Activated naive CD4-positive, alpha-beta T cell treated with anti-CD3 and anti-CD28 coated beads, Interleukin-2, amount 10 ng/mL, durations not matched to agents 7 days and 5 days (primary cell): ENCODE measurements at regions not wholly inside any gene's neighbourhood (a gene's known extent, or its start where the extent isn't known, plus 50 kb on each side); places are given as distances from the start of the nearest gene placed in this dataset.
"Not testable (repeated sequence)": the region's sequence is repeated elsewhere in the genome, so short reads cannot be mapped to it uniquely, and the experiment has no call there.

Experiments
- CTCF ChIA-PET: fragments of 350-600 bp; sonication (Branson Sonifier 250); formaldehyde crosslinking; loops from one replicate; lab custom pipeline; 2021; ENCODE audit warnings: antibody characterized with exemption; lab: Charles Lee
- DNase-seq: peaks from one replicate; pipeline ENCODE4 v3.0.0-alpha.2; 2020
- H3K27ac Mint-ChIP-seq: one replicate; pipeline ENCODE4 v1.8.0; 2021; ENCODE audit warnings: mild to moderate bottlenecking, moderate library complexity, mixed read lengths
- H3K27me3 Mint-ChIP-seq: one replicate; pipeline ENCODE4 v1.8.0; 2021; ENCODE audit warnings: mild to moderate bottlenecking, mixed read lengths
- H3K36me3 Mint-ChIP-seq: one replicate; pipeline ENCODE4 v1.8.0; 2021; ENCODE audit warnings: mixed read lengths
- H3K4me1 Mint-ChIP-seq: one replicate; pipeline ENCODE4 v1.8.0; 2021; ENCODE audit warnings: mixed read lengths
- H3K4me3 Mint-ChIP-seq: one replicate; pipeline ENCODE4 v1.8.0; 2021; ENCODE audit warnings: mild to moderate bottlenecking, moderate library complexity, mixed read lengths
- H3K9me3 Mint-ChIP-seq: one replicate; pipeline ENCODE4 v1.8.0; 2021; ENCODE audit warnings: mixed read lengths

- Mint-ChIP-seq H3K4me3 (no peak overlapping the region), H3K27me3 (peaks cover 25% of the 10 kb centered on the region), H3K9me3 (no peaks in the 10 kb centered on the region), H3K36me3 (no peaks in the 10 kb centered on the region), H3K4me1 (no peaks in the 10 kb centered on the region), H3K27ac (no peak overlapping the region)
- CTCF ChIA-PET, result no interaction called here
- DNase-seq, result no peak
Measured at GRCh38 chr2:239650674-239651073, 249.9 kb upstream of the HDAC4 start.

GRCh38 chr2:239649309-239649708 lies 248.5 kb upstream of the HDAC4 start:
- H3K27me3 Mint-ChIP-seq, result peaks cover 25% of the 10 kb centered on the region
- peaks cover 2% of the 10 kb centered on the region for H3K9me3 Mint-ChIP-seq
- no peaks in the 10 kb centered on the region for H3K4me1 Mint-ChIP-seq
- no peak overlapping the region for H3K4me3 Mint-ChIP-seq
- no peak overlapping the region for H3K27ac Mint-ChIP-seq
- no peaks in the 10 kb centered on the region for H3K36me3 Mint-ChIP-seq
- CTCF ChIA-PET, result no interaction called here
- DNase-seq, result no peak

- Mint-ChIP-seq H3K36me3 (no peaks in the 10 kb centered on the region), H3K27me3 (peaks cover 25% of the 10 kb centered on the region), H3K4me1 (no peaks in the 10 kb centered on the region), H3K4me3 (no peak overlapping the region), H3K27ac (no peak overlapping the region), H3K9me3 (peaks cover 2% of the 10 kb centered on the region)
- no peak for DNase-seq
- CTCF ChIA-PET, result no interaction called here
Measured at GRCh38 chr2:239648607-239649006, 247.8 kb upstream of the HDAC4 start.

- H3K4me1 Mint-ChIP-seq, result no peaks in the 10 kb centered on the region
- CTCF ChIA-PET, result interaction anchor here (0.6 kb wide), 1 partner anchor 11 kb away, joined by 3 read pairs; no protein-coding TSS in a partner anchor
- H3K27me3 Mint-ChIP-seq, result peaks cover 25% of the 10 kb centered on the region
- no peak for DNase-seq
- H3K36me3 Mint-ChIP-seq, result no peaks in the 10 kb centered on the region
- no peak overlapping the region for H3K27ac Mint-ChIP-seq
- no peak overlapping the region for H3K4me3 Mint-ChIP-seq
- H3K9me3 Mint-ChIP-seq, result peaks cover 2% of the 10 kb centered on the region
Measured at GRCh38 chr2:239647052-239647819, 246.4 kb upstream of the HDAC4 start.

- Mint-ChIP-seq H3K9me3 (peaks cover 2% of the 10 kb centered on the region), H3K27ac (no peak overlapping the region)
Measured at GRCh38 chr2:239646184-239646583, 245.4 kb upstream of the HDAC4 start.

GRCh38 chr2:239644594-239644993 lies 243.8 kb upstream of the HDAC4 start:
- H3K27ac Mint-ChIP-seq, H3K4me3 Mint-ChIP-seq, CTCF ChIA-PET, H3K4me1 Mint-ChIP-seq, DNase-seq, H3K36me3 Mint-ChIP-seq, H3K9me3 Mint-ChIP-seq: not testable (repeated sequence)
- peaks cover 17% of the 10 kb centered on the region for H3K27me3 Mint-ChIP-seq

More at GRCh38 chr2:239646184-239646583, 245.4 kb upstream of the HDAC4 start:
- CTCF ChIA-PET, result interaction anchor here (0.6 kb wide), 1 partner anchor 12 kb away, joined by 3 read pairs; no protein-coding TSS in a partner anchor
- H3K27me3 Mint-ChIP-seq, result peaks cover 22% of the 10 kb centered on the region
- H3K4me3 Mint-ChIP-seq, result no peak overlapping the region
- DNase-seq, result no peak
- H3K36me3 Mint-ChIP-seq, result no peaks in the 10 kb centered on the region
- H3K4me1 Mint-ChIP-seq, result no peaks in the 10 kb centered on the region

- peak; percentile 44 for DNase-seq
- no peak overlapping the region for H3K4me3 Mint-ChIP-seq
- no peaks in the 10 kb centered on the region for H3K4me1 Mint-ChIP-seq
- H3K9me3 Mint-ChIP-seq, result peaks cover 2% of the 10 kb centered on the region
- no peak overlapping the region for H3K27ac Mint-ChIP-seq
- CTCF ChIA-PET, result no interaction called here
- H3K27me3 Mint-ChIP-seq, result peaks cover 17% of the 10 kb centered on the region
- H3K36me3 Mint-ChIP-seq, result no peaks in the 10 kb centered on the region
Measured at GRCh38 chr2:239644011-239644410, 243.2 kb upstream of the HDAC4 start.

GRCh38 chr2:239642406-239643004 lies 241.7 kb upstream of the HDAC4 start:
- CTCF ChIA-PET, result no interaction called here
- no peaks in the 10 kb centered on the region for H3K4me1 Mint-ChIP-seq
- H3K9me3 Mint-ChIP-seq, result peaks cover 2% of the 10 kb centered on the region
- DNase-seq, result no peak
- no peak overlapping the region for H3K4me3 Mint-ChIP-seq
- peaks cover 6% of the 10 kb centered on the region for H3K27me3 Mint-ChIP-seq
- H3K36me3 Mint-ChIP-seq, result no peaks in the 10 kb centered on the region
- no peak overlapping the region for H3K27ac Mint-ChIP-seq

GRCh38 chr2:239641904-239642303 lies 241.1 kb upstream of the HDAC4 start:
- H3K4me1 Mint-ChIP-seq, H3K9me3 Mint-ChIP-seq, CTCF ChIA-PET, H3K36me3 Mint-ChIP-seq, H3K4me3 Mint-ChIP-seq, H3K27ac Mint-ChIP-seq, DNase-seq, H3K27me3 Mint-ChIP-seq: not testable (repeated sequence)

- H3K36me3 Mint-ChIP-seq, result no peaks in the 10 kb centered on the region
- CTCF ChIA-PET, result no interaction called here
- H3K4me3 Mint-ChIP-seq, result no peak overlapping the region
Measured at GRCh38 chr2:239640676-239641578, 240.1 kb upstream of the HDAC4 start.

GRCh38 chr2:239640210-239640609 lies 239.4 kb upstream of the HDAC4 start:
- Mint-ChIP-seq H3K36me3 (no peaks in the 10 kb centered on the region), H3K4me3 (no peak overlapping the region), H3K4me1 (no peaks in the 10 kb centered on the region), H3K9me3 (peaks cover 6% of the 10 kb centered on the region), H3K27me3 (peaks cover 10% of the 10 kb centered on the region), H3K27ac (no peak overlapping the region)
- DNase-seq, result no peak
- CTCF ChIA-PET, result no interaction called here

More at GRCh38 chr2:239640676-239641578, 240.1 kb upstream of the HDAC4 start:
- Mint-ChIP-seq H3K4me1 (no peaks in the 10 kb centered on the region), H3K9me3 (peaks cover 6% of the 10 kb centered on the region), H3K27me3 (peaks cover 10% of the 10 kb centered on the region), H3K27ac (no peak overlapping the region)
- DNase-seq, result no peak

- DNase-seq, result no peak
- H3K27me3 Mint-ChIP-seq, result peaks cover 10% of the 10 kb centered on the region
- H3K4me3 Mint-ChIP-seq, result no peak overlapping the region
- no peaks in the 10 kb centered on the region for H3K4me1 Mint-ChIP-seq
- CTCF ChIA-PET, result no interaction called here
- no peaks in the 10 kb centered on the region for H3K36me3 Mint-ChIP-seq
- no peak overlapping the region for H3K27ac Mint-ChIP-seq
- H3K9me3 Mint-ChIP-seq, result peaks cover 4% of the 10 kb centered on the region
Measured at GRCh38 chr2:239639421-239640185, 238.8 kb upstream of the HDAC4 start.

- H3K4me3 Mint-ChIP-seq, result no peak overlapping the region
- CTCF ChIA-PET, result no interaction called here
- DNase-seq, result no peak
- H3K27me3 Mint-ChIP-seq, result peaks cover 19% of the 10 kb centered on the region
- no peak overlapping the region for H3K27ac Mint-ChIP-seq
- no peaks in the 10 kb centered on the region for H3K36me3 Mint-ChIP-seq
- no peaks in the 10 kb centered on the region for H3K4me1 Mint-ChIP-seq
- H3K9me3 Mint-ChIP-seq, result peaks cover 4% of the 10 kb centered on the region
Measured at GRCh38 chr2:239638376-239638775, 237.6 kb upstream of the HDAC4 start.

GRCh38 chr2:239636808-239637207 lies 236.0 kb upstream of the HDAC4 start:
- H3K4me1 Mint-ChIP-seq, result no peaks in the 10 kb centered on the region
- peaks cover 4% of the 10 kb centered on the region for H3K9me3 Mint-ChIP-seq
- CTCF ChIA-PET, result no interaction called here
- no peak overlapping the region for H3K27ac Mint-ChIP-seq
- peaks cover 19% of the 10 kb centered on the region for H3K27me3 Mint-ChIP-seq
- no peak overlapping the region for H3K4me3 Mint-ChIP-seq
- no peaks in the 10 kb centered on the region for H3K36me3 Mint-ChIP-seq
- no peak for DNase-seq
